ENCODE measurements at regions not wholly inside any gene's neighbourhood (a gene's known extent, or its start where the extent isn't known, plus 50 kb on each side); places are given as distances from the start of the nearest gene placed in this dataset.

- Histone ChIP-seq H4K20me1 (ENCODE audit: insufficient read depth, low read length) (no peaks in the 10 kb centered on the region), H3K9me2 (replicated peaks; ENCODE audit: insufficient read depth, low read length) (0 out of 2 replicates have a peak, but pooled peaks cover 2% of the 10 kb centered on the region), H3K27ac (ENCODE audit: low read length) (no peak overlapping the region), H3K4me3 (ENCODE audit: low read length) (no peak overlapping the region), H3K79me2 (ENCODE audit: low read length) (no peaks in the 10 kb centered on the region), H3K4me1 (ENCODE audit: low read length) (no peaks in the 10 kb centered on the region), H3K9ac (ENCODE audit: low read length) (no peak overlapping the region), H3K9me3 (replicated peaks; ENCODE audit: insufficient read depth, low read length) (no peaks in the 10 kb centered on the region), H3K27me3 (replicated peaks; ENCODE audit: insufficient read depth, low read length) (no peaks in the 10 kb centered on the region), H3K36me3 (replicated peaks; ENCODE audit: insufficient read depth, low read length) (no peaks in the 10 kb centered on the region), H3K4me2 (ENCODE audit: low read depth, low read length) (no peak overlapping the region), H2AFZ (ENCODE audit: low read length) (no peak overlapping the region), H3F3A (ENCODE audit: insufficient read depth, low read length) (no peaks in the 10 kb centered on the region)
- TF ChIP-seq EZH2 (optimal IDR thresholded peaks at IDR 0.05; ENCODE audit: low read depth, low read length) (no peak), EZH2phosphoT487 (IDR thresholded peaks at IDR 0.05; ENCODE audit: low read length) (no peak), CTCF (IDR thresholded peaks at IDR 0.05; ENCODE audit: low read length) (no peak)
- DNase-seq, result no peak
These were observed 611.6 kb upstream of the FZD8 start for GRCh38 chr10:36253731-36254130.

GRCh38 chr10:36251068-36251467, 609.0 kb upstream of the FZD8 start:
- no peaks in the 10 kb centered on the region for H3K79me2 ChIP-seq (ENCODE audit: low read length)
- DNase-seq, result no peak
- no peak overlapping the region for H3K4me2 ChIP-seq (ENCODE audit: low read depth, low read length)
- no peak overlapping the region for H3K9ac ChIP-seq (ENCODE audit: low read length)
- H3K36me3 ChIP-seq (replicated peaks; ENCODE audit: insufficient read depth, low read length), result no peaks in the 10 kb centered on the region
- no peak for TF ChIP-seq EZH2phosphoT487 (IDR thresholded peaks at IDR 0.05; ENCODE audit: low read length)
- TF ChIP-seq CTCF (IDR thresholded peaks at IDR 0.05; ENCODE audit: low read length), result no peak
- TF ChIP-seq EZH2 (optimal IDR thresholded peaks at IDR 0.05; ENCODE audit: low read depth, low read length), result no peak
- no peaks in the 10 kb centered on the region for H4K20me1 ChIP-seq (ENCODE audit: insufficient read depth, low read length)
- H3K27ac ChIP-seq (ENCODE audit: low read length), result no peak overlapping the region
- no peaks in the 10 kb centered on the region for H3K9me3 ChIP-seq (replicated peaks; ENCODE audit: insufficient read depth, low read length)
- H2AFZ ChIP-seq (ENCODE audit: low read length), result no peak overlapping the region
- no peaks in the 10 kb centered on the region for H3K9me2 ChIP-seq (replicated peaks; ENCODE audit: insufficient read depth, low read length)
- no peaks in the 10 kb centered on the region for H3K27me3 ChIP-seq (replicated peaks; ENCODE audit: insufficient read depth, low read length)
- no peak overlapping the region for H3K4me3 ChIP-seq (ENCODE audit: low read length)
- H3K4me1 ChIP-seq (ENCODE audit: low read length), result no peaks in the 10 kb centered on the region
- H3F3A ChIP-seq (ENCODE audit: insufficient read depth, low read length), result no peaks in the 10 kb centered on the region

- H2AFZ ChIP-seq (ENCODE audit: low read length), result no peak overlapping the region
These were observed 606.3 kb upstream of the FZD8 start for GRCh38 chr10:36248304-36248981.

More at GRCh38 chr10:36248304-36248981, 606.3 kb upstream of the FZD8 start:
- Histone ChIP-seq H3K4me2 (ENCODE audit: low read depth, low read length) (no peak overlapping the region), H3F3A (ENCODE audit: insufficient read depth, low read length) (no peaks in the 10 kb centered on the region), H3K27ac (ENCODE audit: low read length) (no peak overlapping the region), H3K36me3 (replicated peaks; ENCODE audit: insufficient read depth, low read length) (no peaks in the 10 kb centered on the region), H4K20me1 (ENCODE audit: insufficient read depth, low read length) (no peaks in the 10 kb centered on the region), H3K4me1 (ENCODE audit: low read length) (no peaks in the 10 kb centered on the region), H3K9ac (ENCODE audit: low read length) (no peak overlapping the region), H3K79me2 (ENCODE audit: low read length) (no peaks in the 10 kb centered on the region), H3K9me2 (replicated peaks; ENCODE audit: insufficient read depth, low read length) (no peaks in the 10 kb centered on the region), H3K4me3 (ENCODE audit: low read length) (no peak overlapping the region), H3K27me3 (replicated peaks; ENCODE audit: insufficient read depth, low read length) (no peaks in the 10 kb centered on the region), H3K9me3 (replicated peaks; ENCODE audit: insufficient read depth, low read length) (no peaks in the 10 kb centered on the region)
- no peak for DNase-seq
- TF ChIP-seq EZH2phosphoT487 (IDR thresholded peaks at IDR 0.05; ENCODE audit: low read length) (no peak), EZH2 (optimal IDR thresholded peaks at IDR 0.05; ENCODE audit: low read depth, low read length) (no peak), CTCF (IDR thresholded peaks at IDR 0.05; ENCODE audit: low read length) (no peak)

Measured in MM.1S (cell line).